HG03354 (cell line): ENCODE measurements at regions not wholly inside any gene's neighbourhood (a gene's known extent, or its start where the extent isn't known, plus 50 kb on each side); places are given as distances from the start of the nearest gene placed in this dataset.

Experiments
- ATAC-seq: cut with Tn5 transposase; IDR thresholded peaks from one replicate; pipeline ENCODE4 v1.9.1; 2021; ENCODE audit warnings: mild to moderate bottlenecking; ENCODE audit not compliant: unreplicated experiment, poor library complexity, severe bottlenecking

DNA sequence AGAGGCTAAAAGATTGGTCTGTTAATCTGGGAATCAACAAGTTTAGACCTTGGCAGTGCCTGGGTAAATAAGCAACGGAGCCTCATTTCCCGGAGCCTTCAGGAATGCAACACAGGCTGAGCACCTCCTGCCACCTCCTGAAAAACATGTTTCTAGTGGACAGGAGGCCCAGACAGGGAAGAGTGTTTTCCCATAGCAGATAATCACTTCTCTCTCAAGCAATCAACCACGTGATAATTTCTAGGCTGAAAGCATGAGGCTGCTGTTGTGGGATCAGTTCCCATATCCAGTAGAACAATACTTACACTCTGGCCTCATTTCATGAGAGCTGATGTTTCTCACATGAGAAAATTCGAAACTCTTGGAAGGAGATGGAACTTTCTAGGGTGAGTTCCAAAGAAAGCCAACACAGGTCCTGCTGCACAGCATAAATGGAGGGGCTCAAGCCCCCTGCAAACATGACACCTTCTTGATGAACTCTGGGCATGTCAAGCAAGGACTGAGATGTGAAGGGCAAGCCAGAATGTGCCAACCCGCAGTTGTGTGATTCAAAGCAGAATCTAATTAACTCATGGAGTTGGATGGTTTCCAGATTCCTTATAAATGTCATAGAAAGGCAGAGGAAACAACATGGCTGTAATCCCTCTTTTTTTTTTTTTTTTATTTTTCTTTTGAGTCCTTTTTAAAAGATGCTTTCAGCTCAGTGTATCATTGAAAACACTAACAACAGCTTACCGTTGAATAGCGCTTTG lies 228.5 kb upstream of the SESN3 start:
- ATAC-seq: no peak

DNA sequence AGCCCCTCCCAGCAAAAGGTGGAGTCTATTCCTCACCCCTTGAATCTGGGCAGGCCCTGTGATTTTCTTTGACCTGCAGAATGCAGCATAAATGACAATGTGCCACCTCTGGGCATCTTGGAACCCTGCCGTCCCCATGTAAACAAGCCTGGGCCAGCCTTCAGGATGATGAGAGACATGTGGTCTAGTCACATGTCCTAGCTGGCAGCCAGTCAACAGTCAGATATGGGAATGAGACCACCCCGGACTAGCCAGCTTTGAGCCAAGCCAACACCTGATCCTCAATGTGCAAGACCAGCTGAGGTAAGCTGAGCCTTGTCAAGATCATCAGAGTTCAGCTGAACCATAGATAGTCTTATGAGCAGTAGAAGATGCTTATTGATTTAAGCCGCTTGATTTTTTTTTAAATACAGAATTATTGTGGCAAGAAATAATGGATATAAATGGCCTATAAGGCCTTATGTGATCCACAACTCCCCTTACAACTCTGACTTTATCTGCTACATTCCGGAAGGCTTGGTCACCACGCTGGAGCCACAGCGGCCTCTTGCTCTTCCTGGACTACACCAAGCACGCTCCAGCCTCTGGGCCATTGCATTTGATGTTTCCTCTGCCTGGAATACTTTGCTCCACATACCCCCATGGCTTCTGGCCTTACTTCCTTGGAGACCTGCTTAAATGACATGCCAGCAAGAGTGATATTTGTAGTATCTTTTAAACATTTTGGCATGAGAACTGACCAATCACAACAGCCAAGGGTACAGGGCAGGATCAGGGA lies 225.9 kb upstream of the SESN3 start:
- no peak for ATAC-seq

DNA sequence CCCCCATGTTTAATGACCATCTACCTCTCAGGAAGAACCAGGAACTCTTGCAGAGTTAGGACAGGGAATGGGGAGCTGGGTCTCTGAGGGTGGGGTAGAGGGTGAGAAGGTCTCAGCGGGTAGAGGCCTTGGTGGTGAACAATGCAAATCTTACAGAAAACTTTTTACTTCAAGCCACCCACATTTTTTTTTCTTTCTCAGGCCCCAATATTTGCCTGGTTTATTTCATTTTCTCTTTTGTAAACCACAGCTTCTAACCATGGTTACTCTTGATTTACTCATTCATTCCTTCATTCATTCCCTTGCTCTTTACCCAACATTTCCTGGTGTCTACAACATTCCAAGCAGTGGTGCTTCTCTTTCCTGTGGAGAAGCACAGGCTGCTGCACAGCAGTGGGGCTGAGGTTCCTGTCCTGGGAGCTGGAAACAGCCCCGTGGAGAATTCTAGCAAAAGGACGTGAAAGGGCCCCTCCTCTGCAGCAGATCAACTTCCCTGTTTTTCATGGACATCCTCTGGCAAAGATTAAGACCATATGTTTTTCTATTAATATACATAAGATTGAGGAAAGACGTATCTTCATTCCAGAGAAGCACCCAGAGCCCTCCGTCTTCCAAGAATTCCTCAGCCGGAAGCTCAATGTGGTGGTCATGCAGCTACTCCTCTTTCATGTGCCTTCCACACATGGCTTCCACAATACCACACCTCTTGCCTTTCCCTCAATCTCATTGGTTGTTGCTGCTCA lies 224.4 kb upstream of the SESN3 start:
- ATAC-seq: peak; percentile 71

DNA sequence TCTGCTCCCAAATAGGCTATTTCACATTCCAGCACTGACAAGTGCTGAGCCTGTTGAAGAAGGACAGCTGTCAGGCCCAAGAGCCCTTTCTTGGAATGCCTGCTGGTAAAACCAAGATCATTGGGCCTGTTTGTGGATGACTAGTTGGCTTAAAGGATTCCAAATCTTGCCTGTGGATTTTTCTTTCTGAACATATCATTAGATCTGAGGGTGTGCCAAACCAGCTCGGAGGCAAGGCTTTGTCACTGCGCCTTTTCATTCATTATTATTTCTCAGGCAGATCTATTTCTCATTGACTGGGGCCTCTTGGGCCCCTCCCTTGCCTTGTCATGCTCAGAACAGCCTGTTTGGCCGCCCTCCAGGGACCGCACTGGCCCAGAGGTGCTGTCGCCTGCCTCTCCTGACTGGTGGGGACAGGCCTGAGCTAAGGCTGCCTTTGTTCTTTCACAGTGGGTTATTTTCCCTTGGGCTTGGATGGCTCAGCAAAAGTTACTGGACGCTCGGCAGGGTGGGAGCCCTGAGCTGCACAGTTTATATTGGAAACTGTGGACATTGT lies 222.7 kb upstream of the SESN3 start:
- ATAC-seq: no peak

DNA sequence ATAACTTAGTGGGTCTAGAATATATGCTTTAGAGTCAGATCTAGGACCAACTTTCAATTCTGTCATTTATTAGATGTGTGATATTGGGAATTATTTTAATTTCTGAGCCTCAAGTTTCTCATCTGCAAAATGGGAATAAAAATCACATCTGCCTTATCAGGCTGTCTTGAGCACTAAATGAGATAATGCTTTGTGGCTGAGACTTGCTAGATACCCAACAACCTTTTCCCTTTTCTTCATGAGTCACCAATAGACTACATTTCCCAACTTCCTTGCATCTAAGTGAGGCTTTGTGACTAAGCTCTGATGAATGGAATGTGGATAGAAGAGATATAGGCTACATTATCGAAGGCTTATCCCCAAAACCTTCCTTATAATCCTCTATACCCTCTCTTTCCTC lies 220.7 kb upstream of the SESN3 start:
- ATAC-seq: no peak

DNA sequence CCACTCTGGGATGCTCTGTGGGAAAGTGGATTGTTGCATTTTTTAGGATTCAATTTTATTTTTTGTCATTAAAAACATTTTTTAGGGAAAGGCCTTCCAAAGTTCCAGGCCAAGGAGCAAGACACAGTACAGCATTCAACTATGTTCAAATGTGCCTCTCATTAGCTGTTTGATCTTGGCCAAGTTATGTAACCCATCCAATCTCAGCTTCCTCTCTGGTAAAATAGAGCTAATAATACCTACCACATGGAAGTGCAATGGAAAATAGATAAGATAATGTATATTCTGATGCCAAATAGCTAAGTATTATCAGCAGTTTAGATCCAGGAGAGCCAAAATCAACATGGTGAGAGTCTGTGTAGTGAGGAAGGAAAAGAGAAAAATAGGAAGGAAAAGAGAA lies 220.3 kb upstream of the SESN3 start:
- ATAC-seq: no peak

DNA sequence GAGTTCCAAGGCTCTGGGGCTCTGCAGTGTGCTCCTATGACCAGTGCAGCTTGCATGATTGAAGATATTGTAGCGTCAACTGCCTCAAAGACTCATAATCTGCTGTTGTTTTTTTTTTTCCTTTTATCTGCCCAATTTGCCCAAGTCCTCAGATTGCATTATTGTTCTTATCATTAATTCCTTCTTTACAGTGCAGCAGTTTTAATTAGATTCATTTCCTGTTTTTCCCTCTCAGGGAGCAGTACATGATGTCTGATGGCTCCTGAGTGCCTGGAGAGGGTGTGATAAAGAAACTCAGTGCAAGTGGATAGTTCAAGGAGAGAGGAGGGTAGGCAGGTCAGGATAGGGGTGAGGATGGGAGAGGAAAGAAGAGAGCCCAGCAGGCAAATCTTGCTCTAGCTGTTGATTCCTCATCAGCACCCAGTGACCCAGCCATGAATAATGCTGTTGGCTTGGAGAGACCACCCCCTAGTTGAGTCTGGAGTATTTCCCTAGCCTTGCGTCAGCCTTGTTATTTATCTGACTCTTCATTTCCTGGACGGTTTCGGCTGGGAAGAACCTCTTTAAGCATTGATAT lies 219.6 kb upstream of the SESN3 start:
- no peak for ATAC-seq

DNA sequence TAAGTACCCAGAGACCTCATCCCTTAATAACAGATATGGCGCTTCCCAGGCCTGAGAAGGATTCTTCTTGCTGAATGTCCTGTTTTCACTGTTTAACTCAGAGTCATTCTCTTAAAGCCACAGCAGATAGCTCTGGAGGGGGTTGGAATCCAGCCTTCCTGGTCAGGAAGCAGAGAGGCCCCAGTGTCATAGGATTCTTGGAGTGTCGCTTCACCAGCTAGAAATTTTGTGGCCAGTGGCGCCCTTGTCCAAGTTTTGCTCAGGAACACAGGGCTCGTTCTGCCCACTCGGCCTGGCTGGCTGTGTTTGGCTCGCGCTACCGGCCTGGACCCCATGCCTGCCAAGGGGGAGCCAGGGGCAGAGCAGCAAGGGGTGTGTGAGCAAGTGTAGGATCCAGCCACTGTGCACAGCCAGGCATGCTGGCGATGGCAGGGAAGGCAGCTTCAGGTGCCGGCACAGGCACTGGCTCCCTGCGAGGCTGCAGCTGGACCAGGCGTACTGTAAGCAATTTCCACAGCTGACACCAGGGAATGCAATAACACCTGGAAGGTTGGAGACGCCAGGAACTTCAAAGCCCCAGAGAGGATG lies 214.8 kb upstream of the SESN3 start:
- ATAC-seq: no peak

DNA sequence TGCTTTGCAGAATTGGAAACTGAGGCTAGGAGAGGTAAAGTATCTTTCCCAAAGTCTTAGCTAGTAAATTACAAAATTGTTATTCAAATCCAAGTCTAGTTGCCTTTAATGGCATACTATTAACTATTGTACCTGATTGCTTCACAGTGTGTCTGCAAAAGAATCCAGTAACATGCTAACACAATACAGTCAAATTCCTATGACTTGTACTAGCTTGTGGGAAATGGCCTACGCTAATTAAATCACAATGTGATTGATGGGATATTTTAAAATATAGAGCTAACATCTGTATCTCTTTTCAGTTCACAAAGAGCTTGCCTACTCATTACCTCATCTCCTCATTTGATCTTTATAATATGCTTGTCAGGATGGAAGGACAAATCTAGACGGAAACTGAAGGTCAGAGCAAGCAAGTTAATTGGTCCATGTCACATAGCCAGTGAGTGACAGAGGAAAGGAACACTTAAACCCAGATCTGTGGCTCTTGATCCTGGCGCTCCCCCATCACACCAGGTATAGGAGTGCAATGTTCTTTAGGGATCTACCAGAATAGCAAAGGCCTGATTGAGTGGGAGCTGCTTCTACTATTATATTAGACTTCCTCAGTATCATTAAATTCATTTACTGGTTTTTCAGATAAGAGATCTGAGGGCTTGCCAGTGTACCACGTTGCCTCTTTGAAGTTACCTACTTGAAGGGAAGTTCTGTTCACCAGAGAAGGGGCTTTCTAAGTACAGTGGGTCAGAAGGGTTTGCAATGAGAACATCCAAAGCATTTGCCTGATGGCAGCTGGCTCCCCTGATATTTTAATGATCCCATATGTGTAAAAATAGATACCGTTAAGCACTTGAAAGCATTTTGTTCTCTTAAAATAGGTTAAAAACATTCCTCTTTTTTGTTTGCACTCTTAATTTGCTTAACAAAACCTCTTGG lies 213.6 kb upstream of the SESN3 start:
- ATAC-seq: no peak

DNA sequence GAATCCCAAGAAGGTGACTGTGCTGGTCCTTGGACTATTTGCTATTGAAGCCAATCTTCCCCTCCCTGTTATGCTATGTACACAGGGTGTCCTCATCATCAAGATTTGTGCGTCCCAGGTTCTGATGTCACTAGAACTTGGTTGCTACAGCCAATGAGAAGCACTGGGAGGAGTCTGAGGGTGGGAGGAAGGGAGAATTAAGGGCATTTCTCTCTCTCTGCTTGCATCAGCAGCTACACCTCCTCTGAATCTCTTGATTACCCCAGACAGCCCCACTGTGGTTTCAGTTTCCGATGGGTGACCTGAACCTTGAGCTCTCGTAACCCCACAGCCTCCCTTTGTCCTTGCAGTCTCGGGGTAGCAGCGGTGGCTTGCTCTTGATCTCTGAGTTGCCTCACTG lies 212.4 kb upstream of the SESN3 start:
- ATAC-seq: no peak

DNA sequence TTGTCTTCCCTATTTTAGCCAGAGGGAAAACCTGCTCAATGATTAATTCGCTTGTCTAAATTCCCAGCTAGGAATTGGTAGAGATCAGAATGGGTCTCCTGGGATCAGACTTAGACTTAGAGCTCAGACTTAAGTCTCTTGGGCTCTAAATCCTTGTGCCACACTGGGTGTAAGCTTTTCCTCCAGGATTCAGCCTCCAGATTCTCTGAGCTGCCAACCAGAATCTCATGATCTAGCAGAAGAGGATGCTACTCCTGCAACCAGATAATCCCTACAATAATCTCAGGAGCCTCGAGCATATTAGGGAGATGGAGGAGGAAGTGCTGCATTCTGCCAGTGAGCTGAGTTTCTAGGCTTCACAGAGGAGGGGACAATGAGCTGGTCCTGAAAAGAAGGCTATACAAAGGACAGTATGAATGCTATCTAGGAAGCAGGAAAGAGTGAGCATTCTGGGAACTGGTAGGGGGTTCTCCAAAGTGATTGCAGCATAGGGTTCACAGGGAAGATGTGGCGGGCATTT lies 211.6 kb upstream of the SESN3 start:
- ATAC-seq: no peak

DNA sequence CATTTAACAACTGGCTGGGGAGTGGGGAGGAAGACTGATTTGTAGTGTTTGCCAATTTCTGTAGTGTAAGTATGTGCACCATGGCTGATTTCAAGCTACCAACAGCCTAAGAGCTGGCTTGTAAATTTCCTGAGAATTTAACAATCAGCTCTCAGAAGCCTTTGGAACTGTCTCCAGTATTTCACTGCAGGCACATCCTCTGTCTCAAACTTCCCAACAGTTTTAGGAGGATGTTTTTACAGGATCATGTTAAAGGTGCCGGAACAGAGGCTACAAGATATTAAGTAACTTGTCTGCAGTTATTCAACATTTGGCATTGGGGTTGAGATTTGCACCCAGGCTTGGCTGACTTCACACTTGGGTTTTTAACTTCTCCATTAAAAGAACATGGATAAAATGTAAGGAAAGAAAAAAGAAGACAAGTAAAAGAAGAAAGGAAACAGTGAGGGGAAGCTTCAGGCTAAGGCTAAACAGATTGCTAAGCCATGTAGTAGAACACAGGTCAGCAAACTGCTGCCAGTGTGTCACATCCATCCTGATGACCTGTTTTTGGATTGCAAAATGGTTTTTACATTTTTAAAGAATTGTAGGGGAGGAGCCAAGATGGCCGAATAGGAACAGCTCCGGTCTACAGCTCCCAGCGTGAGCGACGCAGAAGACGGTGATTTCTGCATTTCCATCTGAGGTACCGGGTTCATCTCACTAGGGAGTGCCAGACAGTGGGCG lies 204.8 kb upstream of the SESN3 start:
- no peak for ATAC-seq

DNA sequence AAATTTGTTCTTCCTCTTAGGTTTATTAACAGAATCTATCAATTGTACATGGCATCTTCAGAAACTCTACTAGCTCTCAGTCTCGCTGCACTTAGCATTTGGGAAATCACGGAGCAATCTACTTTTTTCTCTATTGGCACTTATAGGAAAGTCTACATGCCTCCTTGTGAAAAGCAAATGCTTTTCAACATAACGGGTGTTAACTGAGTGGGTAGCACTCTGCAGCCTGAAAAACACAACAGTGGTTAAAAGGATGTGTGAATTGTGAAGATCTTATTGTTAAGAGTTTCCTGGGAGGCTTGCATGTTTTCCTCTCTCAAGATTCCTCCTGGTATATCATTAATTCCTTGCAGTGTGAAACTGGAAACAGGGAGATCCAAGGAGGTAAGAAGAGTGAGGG lies 204.2 kb upstream of the SESN3 start:
- no peak for ATAC-seq

DNA sequence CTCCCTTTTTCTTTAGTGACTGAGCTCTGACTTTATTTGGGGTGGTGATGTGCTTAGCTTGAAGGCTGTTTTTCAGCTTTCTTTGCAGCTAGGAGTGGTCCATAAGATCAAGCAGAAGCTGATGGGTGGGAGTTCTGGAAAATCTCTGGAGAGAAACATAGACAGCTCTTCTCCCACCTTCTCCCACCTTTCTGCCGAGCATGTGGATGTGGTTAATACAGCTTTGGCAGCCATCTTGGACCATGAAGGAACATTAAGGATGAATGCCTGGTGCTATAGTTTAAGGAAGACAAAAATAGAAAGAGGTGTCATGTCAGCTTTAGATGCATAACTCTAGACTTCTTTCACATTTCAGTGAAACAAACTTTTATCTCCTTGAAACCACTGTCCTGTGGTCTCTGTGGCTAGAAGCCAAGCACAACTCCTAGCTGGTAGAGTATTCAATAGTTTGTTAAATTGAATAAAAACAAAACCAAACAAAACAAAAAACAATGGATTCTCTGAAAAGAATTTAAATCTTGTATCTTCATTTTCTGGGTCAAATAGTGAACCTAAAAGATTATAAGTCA lies 203.6 kb upstream of the SESN3 start:
- ATAC-seq: no peak

DNA sequence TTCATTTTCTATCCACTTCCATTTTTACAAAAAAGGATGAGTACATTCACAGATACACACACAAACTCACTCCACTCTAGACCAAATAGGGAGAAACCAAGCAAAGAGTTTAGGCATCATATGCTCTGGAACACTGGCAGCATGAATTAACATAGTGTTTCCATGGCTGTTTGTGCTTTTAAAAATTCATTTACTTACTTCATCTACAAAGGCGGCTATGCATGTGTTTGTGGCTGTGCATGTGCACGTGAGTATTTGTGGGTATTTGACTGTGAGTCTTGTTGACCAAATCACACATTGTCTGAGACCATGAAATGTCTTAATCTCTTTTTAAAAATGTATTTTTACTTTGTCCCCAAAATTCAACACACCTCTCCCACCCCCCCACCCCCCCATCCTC lies 203.0 kb upstream of the SESN3 start:
- no peak for ATAC-seq

DNA sequence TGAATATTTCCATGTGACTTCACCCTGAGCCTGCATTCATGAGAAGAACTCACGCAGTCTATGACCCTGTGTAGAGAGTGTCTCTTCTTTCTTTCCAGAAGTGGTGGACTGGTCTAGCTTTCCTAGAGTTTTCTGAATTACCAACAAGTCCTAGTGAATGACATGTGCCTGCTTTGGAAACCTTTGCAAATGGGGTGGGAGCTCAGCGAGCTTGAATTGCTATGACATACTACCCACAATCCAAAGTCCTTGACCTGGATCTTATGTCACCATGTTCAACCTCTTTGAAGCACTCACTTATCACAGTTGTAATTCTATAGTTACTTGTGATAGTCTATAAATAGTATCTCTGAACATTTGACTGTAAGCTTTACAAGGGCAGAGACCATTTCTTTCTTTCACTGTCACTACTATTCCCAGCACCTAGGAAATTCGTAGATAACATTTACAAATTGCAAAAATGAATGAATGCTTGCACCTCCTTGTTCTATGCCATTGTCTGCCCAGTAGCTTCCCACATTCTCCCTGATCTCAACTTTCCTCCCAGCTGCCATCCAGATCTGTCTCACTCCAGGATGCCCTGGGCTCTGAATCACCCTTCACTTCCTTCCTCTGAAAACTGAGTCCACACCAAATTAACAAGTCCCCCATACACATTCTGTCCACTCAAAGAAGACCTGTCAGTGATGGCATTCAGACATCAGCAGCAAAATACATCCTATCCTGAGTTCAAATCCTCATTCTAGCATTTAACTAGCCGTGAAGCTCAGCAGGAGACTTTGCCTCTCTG lies 201.9 kb upstream of the SESN3 start:
- ATAC-seq: no peak

DNA sequence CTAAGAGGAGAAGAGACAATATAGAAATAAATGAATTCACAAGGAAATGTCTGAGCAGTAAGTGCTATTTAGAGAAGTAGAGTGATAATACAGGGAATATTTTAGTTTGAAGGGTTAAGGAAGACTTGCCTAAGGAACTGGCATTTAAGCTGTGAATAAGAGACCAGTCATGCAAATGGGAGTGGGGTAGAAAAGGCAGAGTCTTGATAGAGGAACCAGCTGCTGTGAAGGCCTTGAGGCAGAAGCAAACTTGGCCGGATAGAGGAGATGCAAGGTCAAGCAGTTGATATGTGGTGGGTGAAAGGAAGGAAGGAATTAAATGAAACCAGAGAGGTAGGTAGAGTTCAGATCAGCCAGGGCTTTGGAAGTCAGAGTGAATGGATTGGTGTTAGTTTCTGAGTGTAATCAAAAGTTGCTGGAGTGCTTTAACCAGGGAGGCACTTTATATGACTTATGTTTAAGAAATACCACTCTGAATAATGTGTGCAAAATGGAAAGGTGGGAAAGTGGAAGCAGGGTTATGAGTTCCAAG lies 198.4 kb upstream of the SESN3 start:
- ATAC-seq: no peak
